ENCODE measurements at regions not wholly inside any gene's neighbourhood (a gene's known extent, or its start where the extent isn't known, plus 50 kb on each side); places are given as distances from the start of the nearest gene placed in this dataset.

DNA sequence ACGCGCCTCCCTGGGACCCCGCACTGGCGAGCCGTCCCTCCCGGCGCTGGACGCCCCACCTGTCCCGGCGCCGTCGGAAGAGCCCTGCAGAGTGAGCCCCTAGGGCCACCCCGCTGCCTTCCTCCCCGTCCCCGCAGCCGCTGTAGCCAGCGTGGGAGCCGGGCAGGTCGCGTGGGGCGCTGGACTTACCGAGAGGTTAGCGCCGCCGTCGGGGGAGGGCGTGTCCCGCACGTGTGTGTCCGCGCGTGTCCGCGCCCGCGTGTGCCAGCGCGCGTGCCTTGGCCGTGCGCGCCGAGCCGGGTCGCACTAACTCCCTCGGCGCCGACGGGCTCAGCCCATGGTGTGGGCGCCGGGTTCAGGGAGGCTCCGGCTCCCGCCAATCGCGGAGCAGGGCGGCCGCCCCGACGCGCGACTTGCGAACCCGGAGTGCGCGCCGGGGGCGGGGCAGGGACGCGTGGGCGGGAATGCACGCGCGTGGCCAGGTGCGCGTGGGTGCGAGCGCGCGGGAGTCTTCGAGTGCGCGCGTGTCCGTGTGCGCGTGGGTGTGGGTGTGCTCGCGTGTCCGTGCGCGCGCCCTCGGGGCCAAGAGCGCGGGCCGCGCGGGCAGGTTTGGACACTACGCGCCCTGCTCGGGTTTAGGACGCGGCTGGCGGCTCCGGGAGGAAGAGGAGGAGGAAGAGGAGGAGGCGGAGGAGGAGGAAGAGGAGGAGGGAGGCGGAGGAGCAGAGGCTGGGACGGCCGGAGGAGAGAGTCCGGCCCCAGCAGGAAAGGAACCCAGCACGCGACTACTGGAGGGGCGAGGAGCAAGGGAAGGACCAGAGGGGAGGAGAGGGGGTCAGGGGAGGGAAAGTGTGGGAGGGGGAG, 145.2 kb upstream of the ETS2 start:
- DNase-seq = no peak

DNA sequence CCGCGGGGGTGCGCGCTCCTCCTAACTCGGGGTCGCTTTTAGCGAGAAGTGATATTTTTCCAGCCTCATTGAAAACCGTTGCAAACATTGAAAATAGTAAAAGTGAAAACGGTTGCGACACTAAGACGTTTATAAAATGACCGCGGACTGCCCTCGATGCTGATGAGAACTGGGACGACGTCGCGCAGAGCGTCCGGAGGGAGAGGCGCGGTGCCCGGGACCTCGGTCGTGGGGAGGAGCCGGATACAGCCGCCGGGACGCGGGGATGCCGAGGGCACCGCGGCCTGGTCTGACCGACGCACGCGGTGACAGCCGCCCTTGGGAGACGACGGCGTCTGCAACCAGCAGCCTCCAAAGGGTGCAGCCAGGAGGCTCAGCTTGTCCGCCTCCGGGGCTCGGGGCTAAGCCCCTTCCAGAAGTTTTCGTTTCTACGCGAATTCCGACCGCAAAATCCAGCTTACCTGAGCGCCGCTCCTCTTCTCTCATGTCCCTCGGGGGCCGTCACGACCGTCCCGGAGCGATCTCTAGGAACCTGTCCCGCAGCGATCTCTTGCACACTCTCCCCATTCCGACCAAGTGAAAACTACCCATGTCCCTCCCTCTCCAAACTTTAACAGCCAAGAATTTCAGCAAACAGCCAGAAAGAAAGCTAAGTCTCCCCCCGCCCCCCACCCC, 144.4 kb upstream of the ETS2 start:
- no peak for DNase-seq

DNA sequence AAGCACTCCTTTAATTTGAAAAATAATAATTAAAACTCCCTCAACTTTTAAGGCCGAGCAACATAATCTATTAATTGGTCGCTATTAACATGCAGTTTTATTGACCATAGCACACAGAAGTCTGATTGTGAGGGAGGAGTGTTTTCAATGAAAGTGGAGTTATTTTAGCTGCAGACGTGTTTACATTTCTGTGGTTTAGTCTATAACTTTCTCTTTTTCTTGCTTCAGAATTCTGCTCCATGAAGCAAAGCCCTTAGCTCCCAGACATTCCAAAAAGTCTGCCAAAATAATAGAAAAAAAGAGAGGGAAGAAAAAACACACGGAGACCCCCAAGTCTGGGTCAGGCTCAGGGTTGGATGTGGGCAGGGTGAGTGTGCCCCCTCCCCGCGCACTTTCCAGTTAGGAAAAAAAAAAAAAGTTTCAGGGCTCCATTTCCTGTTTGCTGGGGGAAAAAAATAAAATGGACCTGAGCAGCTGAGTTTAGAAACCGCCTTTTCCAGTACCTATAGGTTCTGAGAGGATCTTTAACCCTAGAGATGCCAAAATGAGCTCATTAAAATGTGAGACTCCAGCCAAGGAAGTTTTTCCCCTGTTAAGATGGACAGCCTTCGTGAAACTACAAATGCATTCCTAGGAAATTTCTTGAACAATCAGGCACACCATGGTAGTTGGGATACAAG, 143.7 kb upstream of the ETS2 start:
- no peak for DNase-seq

DNA sequence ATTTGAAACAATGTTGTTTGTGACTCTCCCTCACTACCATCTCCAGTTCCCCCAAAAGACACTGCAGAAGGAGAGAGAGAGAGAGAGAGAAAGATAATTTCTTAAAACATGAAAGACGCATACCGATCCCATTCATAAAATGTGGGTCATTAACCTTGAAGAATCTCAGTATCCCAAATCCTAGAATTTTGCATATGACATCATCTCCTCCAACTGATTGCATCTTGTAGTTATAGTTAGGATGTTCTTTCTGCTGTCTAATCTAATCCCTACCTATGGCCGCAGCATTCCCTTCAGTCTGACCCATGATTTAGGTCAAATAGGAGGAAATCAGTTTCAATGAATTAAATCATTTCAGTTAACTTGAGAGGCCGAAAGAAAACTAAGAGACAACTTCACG, 142.4 kb upstream of the ETS2 start:
- no peak for DNase-seq

DNA sequence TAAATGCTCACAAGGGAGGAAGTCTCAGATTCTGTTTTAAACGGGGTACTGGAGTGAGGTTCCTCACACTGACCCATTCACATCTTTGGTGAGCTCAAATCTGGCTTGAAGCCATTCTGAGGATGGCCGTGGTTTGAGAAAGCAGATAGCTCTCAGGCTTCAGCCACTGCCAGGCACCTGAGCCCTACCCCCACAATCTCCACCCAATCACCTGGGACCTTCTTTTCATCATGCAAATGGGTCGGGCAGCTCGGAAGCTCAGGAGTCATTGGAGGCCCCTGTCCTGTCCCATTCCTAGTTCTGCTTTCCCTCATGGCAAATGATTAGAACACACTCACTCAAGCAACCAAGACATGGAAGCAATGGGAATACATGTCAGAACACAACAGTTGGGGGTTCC, 141.4 kb upstream of the ETS2 start:
- no peak for DNase-seq

DNA sequence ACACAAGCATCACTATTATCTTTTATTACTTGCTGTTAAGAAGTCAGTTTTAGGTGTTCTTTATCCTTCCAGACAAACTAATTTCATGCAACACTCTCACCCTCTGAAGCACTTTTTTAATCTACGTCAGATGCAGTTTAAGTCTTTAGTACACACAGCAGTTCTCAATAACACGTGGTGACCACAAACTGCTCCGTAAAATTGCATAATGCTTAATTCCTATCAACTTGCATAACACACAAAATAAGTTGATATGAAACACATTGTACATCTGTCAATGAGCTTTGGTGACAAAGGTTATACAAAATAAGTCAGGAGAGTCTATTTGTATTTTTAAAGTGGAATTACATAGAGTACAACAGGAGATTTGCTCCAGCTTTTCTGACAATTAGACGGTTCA, 140.9 kb upstream of the ETS2 start:
- DNase-seq = no peak

DNA sequence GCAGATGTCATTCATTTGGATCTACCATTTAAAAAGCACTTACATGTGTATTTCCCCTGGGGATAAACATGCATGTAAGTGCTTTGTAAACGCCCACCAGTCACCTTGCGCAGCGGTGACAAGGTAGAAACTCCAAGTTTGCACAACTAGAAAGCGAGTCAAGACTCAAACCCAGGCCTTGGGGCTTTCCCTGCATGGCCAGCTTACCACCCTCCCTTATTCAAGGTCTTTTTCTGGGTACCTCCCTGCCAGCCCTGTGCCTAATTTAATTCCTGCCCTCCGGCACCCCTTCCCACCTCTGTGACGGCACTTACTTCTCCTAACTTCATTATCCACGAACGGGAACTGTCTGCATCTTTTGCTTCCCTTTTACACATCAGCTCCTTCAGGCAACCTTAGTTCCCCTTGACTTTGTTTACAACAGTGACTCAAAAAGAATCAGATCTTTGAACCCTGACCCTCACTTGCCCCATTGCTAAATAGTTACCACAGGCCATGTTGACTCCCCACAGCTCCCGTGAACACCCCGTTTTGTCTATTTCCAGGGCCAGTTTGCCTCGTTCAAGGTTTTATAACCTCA, 138.3 kb upstream of the ETS2 start:
- no peak for DNase-seq

DNA sequence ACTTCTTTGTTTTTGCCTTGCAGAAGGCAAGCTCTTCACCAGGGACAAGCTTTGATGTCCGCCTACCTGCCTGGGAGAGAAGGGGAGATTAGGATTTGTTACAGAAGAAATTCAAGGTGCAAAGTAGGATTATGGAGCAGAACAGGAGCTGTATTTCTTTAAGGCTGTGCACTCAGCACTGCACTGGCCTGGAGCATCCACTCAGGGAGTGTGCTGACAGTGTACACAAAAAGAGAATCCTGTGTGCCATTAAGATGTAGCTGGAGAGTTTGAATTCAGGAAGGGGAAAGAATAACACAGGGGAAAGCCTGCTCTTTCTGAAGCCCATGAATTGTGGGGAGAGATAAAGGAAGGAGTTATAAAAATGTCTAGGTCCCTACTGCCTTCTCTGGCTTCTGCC, 137.7 kb upstream of the ETS2 start:
- DNase-seq = no peak

DNA sequence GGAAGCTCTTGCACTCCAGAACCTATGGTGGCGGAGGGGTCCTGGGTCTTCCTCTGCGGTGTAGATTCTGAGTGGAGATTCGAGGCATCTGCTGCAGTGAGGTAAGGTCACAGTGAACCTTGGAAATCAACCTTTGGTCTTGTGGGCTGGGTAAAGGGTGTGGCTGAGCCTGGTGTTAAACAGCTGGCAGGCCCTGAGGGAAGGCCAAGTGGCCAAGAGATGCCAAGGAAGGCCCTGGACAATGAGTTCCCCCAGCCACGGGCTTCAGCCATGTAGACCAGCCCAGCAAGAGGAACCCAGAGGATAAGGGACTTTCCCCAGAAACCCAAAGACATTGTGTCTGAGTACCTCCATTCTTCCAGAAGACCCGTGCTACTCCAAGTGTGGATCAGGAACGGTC, 137.2 kb upstream of the ETS2 start:
- no peak for DNase-seq

DNA sequence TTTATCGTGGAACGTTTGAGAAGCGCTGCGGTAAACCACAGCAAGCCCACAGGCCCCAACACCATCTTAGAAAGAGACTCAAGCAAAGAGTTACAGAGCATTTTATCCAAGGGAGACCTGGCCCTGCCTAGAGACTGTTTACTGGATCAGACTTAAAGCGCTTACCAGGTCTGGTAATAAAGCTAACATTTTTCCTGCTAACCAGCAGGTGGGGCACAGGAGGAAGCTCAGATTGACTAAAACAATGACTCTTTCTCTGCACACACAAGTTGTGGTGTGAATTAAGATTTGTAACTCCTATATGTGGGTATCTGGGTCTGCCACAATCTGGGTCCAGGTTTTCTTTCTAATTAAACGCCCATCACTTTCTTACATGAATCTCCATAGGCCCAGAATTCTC, 136.5 kb upstream of the ETS2 start:
- DNase-seq = no peak

DNA sequence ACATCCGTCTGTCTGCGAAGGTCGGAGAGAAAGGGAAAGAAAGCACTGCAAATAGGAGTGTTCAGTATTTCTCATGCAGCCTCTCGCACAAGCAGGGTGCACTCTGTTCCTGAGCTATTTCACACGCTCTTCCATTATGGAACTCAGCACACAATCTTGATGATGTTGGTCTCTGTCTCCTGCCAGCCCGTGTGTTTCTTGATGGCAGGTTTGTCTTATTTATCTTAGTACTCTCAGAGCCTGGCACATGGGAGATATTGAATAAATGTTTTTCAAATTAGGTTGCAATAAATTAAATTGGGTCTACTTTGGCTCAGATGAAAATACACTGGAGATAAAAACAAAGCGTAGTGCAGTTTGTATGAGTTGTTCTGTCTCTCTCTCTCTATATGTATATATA, 134.9 kb upstream of the ETS2 start:
- no peak for DNase-seq

DNA sequence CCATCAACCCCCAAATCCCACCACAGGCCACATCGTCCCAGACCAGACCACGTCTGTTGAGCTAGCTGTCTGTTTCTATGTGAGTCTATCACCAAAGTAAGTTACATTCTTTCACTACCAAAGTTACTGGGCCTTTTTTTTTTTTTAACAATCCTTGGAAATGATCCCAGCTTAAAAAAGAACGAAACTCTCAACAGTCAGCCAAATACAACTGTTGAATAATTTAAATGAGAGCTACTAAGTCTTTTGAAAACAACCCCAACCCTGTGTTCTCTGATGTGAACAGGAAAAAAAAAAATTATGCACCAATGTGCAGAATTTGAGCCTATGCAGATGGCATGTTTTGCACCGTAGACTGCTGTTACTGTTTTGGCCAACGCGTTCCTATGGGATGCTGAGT, 134.0 kb upstream of the ETS2 start:
- DNase-seq = no peak

DNA sequence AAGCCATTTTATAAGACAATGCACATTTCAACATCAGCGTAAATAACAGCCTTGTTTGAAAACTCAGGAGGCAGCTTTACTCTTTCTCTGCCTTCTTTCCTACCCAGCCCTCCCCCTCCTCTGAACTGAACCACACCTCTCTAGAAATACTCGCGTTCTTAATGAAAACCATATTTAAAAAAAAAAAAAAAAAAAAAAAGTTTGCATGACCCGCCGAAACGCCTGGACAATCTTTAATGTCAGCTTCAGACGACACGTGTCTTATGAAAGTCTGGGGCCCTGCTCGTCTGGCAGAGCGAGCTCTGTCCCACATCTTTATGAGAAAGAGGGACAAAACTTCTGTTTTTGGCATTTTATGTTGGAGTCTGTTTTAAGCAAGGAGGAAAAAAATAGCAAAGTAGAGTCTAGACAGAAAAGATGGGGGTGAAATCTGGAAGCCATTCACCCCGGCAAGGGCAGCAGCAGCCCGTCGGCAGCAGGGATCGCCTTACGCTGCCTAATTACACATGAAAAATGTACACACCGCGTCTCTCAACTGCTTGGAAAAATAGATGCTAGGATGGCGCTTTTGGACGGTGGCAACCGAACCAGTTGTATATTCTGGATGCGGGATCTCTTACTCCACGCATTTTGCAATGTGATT, 130.4 kb upstream of the ETS2 start:
- DNase-seq = no peak

DNA sequence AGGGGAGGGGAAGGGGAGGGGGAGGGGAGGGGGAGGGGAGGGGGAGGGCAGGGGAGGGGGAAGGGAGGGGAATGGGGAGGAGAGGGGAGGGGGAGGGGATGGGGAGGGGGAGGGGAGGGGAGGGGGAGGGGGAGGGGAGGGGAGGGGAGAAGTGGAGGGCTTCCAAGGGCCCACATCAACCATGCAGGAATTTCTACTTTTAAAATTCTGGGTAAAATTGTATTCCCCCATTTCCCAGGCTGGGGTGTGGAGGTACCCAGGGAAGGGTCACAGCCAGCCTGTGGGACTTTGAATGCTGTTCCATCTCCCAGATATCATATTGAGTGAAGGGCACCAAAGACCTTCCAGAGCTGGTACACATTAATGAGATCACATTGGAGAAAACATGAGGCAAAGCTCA, 126.9 kb upstream of the ETS2 start:
- DNase-seq = no peak

DNA sequence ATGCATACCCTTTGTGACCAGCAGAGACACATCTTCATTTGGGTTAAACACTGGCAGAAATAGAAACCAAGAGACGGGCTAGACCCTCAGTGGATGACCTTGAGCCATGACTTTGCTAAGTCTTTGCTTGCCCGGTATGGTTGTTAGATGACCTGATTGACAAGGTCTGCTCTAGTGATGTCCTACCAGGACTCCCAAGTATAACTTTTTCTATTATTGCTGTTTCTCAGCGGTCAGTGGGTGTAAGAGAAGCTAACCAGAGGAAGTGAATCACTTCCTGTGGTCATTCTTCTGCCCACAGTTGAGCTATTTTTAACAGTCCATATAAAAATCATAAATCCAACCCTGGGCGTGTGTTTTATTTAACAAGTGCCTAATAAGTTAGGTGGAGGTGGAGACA, 126.2 kb upstream of the ETS2 start:
- DNase-seq = no peak

DNA sequence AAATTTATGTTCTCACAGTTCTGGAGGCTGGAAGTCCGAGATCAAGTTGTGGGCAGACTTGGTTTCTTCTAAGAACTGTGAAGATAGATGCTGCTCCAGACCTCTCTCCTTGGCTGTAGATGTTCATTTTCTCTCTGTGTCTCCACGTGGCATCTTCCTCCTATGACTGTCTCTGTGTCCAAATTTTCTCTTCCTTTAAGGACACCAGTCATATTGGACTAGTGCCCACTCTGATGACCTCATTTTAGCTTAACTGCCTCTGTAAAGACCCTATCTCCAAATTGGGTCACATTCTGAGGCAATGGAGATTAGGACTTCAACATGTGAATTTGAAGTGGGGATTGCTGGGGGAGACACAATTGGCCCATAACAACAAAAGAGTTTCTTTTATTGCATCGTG, 125.3 kb upstream of the ETS2 start:
- DNase-seq = no peak

DNA sequence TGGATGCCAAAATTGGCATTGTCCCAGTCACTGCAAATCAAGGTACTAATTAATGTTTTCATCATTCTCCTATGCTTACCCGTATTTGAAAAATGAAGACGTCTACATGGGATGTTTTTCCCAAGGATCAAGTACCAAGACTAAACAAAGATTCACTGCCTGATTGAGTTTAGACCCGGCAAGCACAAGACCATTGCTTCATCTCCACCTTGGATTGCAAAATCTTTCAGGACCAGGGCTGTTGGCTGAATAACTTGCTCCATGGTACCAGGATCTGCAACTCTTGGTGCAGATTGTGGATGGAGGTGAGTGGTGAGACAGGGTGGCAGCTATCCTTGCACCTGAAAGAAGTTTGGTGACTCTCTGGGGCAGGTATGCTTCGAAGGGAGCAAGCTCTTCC, 122.5 kb upstream of the ETS2 start:
- DNase-seq = no peak

DNA sequence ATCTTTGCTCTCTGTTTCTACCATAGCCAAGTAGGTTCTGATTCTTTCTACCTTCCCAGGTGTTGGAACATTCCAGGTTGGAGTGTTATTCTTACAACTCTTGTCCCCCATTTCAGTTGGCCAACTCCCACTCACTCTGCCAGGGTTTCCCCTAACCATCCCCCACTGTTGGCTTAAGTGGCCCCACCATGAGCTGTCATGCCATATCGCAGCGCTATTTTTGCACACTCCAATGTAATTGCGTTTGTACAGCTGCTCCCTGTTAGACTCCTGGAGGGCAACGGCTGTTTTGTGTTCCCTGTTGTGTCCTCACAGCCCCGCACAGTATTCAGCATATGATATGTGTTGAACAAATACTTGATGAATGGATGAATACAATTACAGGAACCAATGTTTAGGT, 117.7 kb upstream of the ETS2 start:
- DNase-seq = peak; percentile 97

DNA sequence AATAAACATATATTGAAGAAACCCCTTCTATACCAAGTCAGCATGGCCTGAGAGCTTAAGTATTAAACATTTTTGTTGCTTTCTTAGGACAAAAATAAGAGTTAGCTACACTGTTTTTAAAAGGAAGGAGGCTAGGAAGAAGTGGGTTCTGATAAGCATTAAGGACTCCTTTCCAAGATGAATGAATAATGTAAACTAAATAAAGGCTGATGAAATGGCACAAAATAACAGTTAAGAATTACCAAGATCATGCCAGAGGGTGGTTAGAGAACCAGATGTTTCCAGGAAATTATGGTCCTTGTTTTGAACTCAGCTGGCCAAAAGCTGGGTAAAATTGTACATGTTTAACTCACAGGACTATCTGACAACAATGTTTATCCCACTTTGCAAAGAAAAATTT, 114.1 kb upstream of the ETS2 start:
- DNase-seq = no peak

DNA sequence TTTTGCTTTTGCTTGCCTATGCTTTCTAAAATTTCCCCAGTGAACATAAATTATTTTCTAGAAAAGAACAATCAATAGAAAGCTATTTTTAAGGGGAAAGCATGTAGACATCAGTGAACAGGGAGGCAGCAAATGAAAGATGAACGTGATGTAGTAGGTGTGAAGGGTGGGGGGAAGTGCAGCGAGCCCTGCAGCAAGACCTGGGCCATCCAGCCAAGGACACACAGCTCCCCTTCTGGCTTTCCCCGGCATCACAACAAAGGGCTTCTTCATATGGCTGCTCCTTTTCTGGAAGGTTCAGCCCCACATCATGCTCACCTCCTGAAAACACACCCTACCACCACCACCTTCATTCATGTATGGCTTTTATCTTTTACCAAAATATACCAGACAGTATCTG, 109.2 kb upstream of the ETS2 start:
- no peak for DNase-seq

DNA sequence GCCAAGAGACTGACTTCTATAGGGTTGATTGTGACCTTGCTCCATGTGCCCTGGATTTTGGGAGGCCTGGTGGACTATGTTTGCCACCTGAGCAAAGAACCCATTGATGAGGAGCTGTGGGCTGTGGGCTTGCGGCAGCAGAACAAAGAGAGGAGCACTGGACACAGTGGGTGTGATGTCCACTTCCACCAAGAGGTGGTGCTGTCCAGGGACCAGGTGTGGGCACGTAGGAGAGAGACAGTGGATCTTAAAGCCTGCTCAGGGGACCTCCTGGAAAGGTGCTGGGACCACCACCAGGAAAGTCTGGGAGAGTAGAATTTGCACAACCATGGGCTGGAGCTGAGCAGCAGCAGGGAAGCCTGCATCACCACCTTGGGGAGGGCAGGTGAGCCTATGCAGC, 106.7 kb upstream of the ETS2 start:
- DNase-seq = no peak

DNA sequence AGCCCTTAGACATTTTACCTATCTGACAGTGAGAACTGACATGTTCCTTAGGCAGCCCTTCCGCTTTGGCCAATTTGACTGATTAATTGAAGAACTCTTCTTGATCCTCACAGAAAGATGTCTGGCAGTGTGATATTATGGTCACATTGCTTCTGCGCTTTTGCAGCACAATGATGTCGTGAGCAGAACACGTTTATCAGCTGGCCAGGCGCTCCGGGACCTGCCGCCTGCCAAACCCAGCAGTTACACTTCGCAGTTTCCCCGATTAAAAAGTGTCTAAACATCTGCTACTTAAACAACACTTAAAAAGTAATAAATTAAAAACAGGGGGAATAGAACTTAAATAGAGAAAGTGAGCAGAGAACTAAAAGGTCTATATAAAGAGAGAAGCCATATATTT, 103.5 kb upstream of the ETS2 start:
- no peak for DNase-seq

DNA sequence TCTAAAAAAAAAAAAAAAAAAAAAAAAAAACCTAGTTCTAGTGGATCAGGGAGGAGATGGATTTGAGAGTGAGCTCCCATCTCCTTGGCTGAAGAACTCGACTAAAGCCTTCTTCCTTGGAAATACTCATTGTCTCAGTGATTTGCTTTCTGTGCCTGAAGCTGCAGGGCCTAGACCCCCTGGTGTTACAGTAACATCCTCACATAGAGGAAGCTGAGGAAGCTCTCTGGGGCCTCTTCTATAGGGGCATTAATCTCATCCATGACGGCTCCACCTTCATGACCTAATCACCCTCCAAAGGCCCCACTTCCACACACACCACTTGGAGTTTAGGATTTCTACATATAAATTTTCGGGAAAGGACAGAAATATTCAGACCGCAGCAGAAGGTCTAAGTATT, 95.9 kb upstream of the ETS2 start:
- no peak for DNase-seq

Data from SHP77 treated with DMSO at 0.1 percent for 48 hours (cell line).